GM19438 (cell line): ENCODE measurements at regions not wholly inside any gene's neighbourhood (a gene's known extent, or its start where the extent isn't known, plus 50 kb on each side); places are given as distances from the start of the nearest gene placed in this dataset.
"Not testable (repeated sequence)": the region's sequence is repeated elsewhere in the genome, so short reads cannot be mapped to it uniquely, and the experiment has no call there.

Experiments
- ATAC-seq: cut with Tn5 transposase; IDR thresholded peaks from one replicate; pipeline ENCODE4 v1.9.1; 2021; ENCODE audit warnings: low read depth; ENCODE audit not compliant: unreplicated experiment

DNA sequence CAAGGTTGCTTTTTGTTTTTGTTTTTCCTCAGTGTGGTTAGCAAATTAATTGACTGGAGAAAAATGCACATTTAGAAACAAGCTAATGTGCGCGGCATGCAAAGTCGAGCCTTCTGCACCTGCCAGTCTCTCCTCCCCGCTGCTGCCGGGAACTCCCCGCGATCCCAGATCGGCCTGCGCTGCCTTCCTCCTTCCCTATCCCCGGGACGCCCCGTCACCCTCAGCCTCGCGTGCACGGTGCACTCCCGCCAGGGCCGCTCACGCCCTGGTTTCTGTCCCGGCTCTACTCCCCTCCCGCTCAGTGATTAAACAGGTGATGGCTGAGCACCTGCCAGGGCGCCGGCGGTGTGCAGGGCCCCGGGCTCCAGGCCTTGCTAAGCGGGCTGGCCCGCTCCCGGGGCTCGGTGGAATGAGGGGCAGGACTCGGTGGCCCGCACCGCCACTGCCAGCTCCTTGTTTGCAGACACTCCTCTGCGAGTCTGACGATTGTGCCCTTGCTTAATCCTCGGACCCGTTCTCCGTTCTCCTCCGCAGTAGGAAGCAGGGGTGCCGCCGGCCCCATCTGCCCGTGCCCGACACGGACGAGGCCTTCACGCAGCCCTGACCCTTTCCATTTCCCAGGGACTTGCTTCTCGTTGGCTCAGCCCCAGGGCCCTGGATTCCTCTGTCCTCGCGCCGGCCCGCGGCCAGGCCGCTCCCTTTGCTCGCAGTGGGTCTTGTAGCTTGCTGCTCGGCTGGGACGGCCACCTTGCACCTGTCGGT, 143.4 kb downstream of the TRIML1 start:
- ATAC-seq: no peak

- no peak for ATAC-seq
Measured at GRCh38 chr4:188287169-188287894, 148.1 kb downstream of the TRIML1 start.

DNA sequence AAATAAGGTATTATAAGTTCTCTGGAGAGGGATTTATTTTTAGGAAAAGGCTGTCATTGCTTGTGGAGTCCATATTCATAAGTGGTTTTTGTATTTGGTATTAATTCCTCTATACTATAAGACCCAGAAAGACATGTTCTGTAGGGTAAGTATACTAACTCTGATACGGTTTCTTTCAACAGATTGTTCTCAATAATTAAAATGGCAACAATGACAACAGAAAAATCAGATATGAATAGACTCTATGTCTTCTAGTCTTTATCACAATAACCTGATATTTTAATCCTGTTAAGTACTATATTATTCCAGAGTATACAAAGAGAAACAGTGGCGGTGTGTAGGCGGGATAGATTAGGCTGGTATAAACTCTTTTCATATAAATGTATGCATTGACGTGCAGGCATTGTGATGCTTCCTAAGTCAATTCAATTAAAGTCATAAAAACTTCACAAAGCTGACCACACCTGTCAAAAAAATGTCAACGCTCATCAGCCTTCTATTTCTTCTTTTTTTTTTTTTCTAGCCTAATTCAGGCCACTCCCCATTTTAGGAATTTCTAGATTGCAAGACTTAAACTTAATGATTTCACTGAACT, 150.4 kb downstream of the TRIML1 start:
- no peak for ATAC-seq

- no peak for ATAC-seq
Measured at GRCh38 chr4:188295899-188296298, 156.7 kb downstream of the TRIML1 start.

DNA sequence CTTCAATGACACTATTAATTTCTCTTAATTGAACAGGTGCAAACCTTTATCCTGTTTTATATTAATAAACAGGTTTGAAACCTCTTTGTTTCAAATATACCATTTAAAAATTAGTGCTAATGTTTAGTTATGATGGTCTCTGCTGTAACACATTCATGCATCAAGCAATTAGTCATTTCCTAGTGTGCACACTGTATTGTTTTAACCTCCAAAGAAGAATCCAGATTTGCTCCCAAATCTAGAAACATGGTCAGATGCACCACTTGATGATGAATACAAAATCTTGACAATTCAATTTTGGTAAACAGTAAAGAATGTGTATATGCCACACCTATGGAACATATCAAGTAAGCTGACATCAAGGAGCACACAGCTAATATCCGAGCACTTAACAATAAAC, 157.1 kb downstream of the TRIML1 start:
- ATAC-seq: no peak

GRCh38 chr4:188297873-188298272, 158.6 kb downstream of the TRIML1 start:
- ATAC-seq: no peak

- no peak for ATAC-seq
Measured at GRCh38 chr4:188299161-188299560, 159.9 kb downstream of the TRIML1 start.

DNA sequence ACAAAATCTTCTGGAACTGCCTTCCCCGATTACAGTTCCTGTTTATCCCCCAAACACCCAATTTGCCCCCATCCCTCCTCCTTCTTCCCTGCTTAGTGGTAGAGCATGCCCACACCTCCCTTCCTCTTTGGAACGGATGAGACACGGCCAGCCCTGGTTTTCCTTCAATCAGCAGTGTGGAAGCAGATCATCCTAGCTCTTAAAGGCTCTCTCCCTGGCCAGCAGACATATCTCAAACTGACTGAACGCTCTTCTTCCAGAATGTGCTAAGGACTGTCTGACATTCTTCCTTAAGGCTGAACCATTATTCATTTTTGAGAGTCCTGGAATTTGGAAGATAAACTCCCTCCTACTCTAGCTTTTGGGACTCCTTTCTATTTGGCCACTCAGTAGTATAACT, 161.1 kb downstream of the TRIML1 start:
- ATAC-seq: no peak

DNA sequence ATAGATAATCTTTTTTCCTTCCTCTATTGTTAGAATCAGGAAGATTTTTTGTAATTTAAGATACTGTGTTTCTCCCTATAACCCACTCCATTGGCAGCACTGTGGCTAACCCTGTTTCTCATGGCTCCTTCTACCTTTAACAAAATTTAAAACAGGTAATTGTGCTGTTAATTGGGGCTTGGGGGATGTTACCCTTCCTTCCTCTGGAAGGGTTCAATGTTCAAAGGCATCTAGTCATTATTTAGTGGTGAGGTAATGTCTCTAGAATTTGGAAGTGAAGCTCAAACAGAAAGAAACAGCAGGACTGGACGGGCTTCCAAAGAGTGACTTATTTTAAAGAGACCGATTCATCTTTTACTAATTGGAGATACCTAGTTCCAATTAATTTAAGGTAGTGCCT, 166.4 kb downstream of the TRIML1 start:
- no peak for ATAC-seq

DNA sequence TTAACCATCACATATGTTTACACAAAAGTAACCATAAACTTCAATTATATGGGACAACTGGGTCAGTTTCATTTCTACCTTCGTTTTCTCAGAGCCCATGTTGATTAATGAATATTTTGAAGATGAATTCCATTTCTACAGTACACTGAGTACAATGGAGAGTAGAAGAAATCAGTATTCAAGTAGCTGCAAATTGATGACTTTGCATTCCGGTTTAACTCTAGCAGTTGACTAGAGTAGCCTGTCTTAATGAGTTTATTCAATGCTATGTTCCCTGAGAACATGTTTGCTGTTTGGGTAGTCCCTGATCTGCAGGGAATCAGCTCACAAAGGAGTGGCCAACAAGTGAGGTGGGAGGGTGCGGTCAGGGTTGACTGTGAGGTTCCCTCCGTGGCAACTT, 168.3 kb downstream of the TRIML1 start:
- ATAC-seq: no peak

DNA sequence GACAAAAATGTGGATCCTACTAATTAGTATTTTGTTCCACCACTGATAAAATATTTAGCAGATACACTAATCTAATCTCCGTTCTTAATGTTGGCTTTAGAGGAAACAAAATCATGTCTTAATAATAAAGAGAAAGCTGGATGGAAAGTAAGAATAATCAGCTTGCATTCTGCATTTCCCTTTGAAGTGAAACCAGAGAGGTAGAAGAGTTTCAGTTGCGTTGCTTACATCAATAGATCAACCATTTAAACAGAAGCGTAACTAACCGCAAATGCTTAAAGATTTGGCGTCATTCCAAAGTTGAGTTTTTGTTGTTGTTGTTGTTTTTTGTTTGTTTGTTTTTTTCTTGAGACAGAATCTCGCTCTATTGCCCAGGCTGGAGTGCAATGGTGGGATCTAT, 168.9 kb downstream of the TRIML1 start:
- ATAC-seq: no peak

GRCh38 chr4:188316391-188316790, 177.2 kb downstream of the TRIML1 start:
- ATAC-seq: no peak

GRCh38 chr4:188328966-188329365, 189.7 kb downstream of the TRIML1 start:
- no peak for ATAC-seq

DNA sequence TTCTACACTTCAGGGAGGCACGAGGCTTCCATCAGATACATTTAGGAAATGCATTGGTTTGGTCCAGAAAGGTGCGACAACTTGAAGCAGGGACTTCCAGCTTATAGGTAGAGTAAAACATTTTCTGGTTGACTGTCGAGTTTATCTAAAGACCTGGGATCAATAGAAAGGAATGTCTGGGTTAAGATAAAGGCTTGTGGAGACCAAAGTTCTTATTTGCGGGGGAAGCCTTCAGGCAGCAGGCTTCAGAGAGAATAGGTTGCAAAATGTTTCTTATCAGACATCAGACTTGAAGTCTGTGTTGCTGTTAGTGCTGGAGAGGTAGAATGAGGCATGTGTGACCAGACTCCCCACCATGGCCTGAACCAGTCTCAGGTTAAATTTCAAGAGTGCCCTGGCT, 190.3 kb downstream of the TRIML1 start:
- ATAC-seq: no peak

- ATAC-seq: no peak
Measured at GRCh38 chr4:188332265-188332664, 193.0 kb downstream of the TRIML1 start.

GRCh38 chr4:188336891-188337290, 197.7 kb downstream of the TRIML1 start:
- ATAC-seq: no peak

GRCh38 chr4:188341428-188341827, 202.2 kb downstream of the TRIML1 start:
- no peak for ATAC-seq

- no peak for ATAC-seq
Measured at GRCh38 chr4:188346171-188346809, 207.0 kb downstream of the TRIML1 start.

- ATAC-seq: no peak
Measured at GRCh38 chr4:188347339-188347738, 208.1 kb downstream of the TRIML1 start.

DNA sequence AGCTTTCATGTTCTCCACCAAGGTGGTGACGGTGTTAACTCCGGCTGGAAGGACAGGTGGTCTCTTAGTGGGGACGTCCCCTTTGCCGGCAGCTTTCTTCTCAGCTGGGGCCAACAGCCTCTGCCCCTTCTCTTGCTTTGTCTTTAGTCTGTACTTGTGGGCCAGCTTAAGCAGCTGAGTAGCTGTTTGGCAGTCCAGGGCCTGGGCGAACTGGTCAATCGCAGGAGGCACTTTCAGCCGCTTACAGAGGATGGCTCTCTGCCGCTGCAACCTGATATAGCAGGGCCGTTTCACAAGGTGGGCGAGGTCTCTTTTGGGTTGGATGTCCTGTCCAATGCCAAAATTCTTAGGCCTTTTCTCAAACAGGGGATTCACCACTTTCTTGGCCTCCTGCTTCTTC, 210.3 kb downstream of the TRIML1 start:
- ATAC-seq: not testable (repeated sequence)

- no peak for ATAC-seq
Measured at GRCh38 chr4:188363196-188363595, 224.0 kb downstream of the TRIML1 start.
